ENCODE measurements at regions not wholly inside any gene's neighbourhood (a gene's known extent, or its start where the extent isn't known, plus 50 kb on each side); places are given as distances from the start of the nearest gene placed in this dataset.

- no peak for DNase-seq
Measured at GRCh38 chr6:169853196-169854082, 102.0 kb downstream of the ERMARD start.

DNA sequence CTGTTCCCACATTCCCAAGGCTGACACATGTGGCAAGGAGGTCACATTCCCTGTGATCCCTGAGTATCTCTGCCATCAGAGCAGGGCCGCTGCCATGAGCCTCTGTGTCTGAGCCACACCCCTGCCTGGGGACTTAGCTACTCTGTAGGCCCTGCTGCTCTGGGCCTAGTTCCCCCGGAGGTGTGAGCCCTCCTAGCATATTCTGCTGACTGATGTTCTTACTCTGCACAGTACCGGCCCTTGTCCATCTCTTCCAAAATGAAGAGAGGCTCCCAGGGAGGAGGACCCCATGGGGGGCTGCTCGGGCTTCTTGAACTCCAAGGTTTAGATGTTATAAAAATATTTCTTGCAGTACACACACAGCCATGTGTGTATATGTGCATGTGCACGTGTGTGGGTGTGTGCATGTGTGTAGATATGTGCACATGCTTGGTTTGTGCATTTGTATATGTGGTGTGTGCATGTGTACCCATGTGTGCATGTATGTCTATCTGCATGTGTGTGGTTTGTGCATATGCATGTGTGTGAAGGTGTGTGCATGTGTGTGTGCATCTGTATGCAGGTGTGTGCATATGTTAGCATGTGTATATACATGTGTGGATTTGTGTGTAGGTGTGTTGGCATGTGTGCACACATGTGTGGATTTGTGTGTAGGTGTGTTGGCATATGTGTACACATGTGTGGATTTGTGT lies 101.2 kb downstream of the ERMARD start:
- DNase-seq: no peak

GRCh38 chr6:169851641-169852503 lies 100.5 kb downstream of the ERMARD start:
- peak in 1 of 2 experiments; percentile 23 for DNase-seq

DNA sequence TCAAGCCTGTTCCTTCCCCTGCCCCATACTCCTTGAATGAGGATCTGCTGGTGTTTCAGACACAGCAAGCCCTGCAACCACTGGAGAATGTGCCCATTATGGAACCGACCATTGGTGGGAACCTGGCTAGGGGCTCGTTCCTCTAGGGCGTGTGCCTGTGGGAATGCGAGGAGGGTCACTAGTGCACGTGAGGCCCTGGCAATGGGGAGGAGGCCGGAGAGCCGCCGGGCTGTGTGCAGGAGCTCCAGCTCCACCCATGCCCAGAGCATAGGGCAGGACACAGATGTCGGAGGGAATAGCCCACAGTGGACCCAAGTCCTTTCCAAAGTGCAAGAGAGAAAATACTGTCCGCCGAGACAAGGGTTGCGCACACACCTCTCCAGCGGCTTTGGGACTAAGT lies 99.3 kb downstream of the ERMARD start:
- DNase-seq: no peak

DNA sequence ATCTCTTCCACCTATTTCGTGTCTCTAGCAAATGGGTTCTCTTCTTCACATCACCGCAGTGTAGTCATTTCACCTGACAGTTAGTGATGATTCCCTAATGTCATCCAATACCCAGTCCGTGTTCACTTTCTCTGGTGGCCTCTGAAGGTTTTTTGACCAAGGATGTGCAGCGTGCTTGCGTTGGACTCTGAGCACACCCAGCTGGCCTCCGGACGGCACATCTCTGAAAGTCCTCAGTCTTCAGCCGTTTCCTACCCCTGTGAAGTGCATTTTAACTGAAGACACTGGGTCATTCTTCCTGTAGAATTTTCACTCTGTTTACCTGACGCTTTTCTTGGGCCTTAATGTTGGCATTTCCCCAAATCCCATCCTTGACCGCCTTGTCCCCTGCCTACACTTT lies 98.7 kb downstream of the ERMARD start:
- no peak for DNase-seq

- no peak for DNase-seq
Measured at GRCh38 chr6:169849396-169849795, 98.0 kb downstream of the ERMARD start.

- no peak for DNase-seq
Measured at GRCh38 chr6:169848946-169849345, 97.5 kb downstream of the ERMARD start.

DNA sequence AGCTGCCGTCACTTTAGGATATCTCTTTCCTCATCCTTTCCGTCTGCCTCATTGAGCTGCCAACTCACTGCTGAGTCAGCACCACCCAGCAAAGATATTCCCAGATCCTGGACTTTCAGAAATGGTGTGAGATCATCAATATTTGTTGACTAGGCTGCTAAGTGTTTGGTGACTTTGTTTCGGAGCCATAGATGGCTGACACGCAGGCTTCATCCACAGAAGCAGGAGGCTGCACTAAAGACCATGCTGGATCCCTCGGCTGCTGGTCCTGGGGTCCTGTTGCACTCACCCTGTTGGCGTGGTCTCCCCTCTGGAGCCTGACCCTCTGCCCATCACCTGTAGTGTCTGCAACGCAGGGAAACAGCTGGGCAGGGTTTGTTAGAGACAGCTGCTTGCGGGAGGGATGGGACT lies 96.5 kb downstream of the ERMARD start:
- DNase-seq: no peak

DNA sequence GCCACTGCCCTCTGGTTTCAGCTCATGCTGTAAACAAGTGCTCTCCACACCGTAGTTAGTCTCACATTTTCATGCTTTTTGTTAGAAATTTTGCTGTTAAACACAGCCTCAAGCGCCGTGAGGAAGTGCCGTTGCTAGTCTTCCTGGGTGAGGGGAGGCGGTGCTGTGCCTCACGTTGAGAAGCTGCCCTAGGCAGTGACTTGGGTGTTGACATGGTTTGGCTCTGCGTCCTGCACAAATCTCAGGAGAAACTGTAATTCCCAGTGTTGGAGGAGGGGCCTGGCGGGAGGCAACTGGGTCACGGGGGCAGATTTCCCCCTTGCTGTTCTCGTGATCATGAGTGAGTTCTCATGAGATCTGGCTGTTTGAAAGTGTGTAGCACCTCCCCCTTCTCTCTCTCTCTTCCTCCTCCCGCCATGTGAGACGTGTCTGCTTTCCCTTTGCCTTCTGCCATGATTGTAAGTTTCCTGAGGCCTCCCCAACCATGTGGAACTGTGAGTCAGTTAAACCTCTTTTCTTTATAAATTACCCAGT lies 95.8 kb downstream of the ERMARD start:
- DNase-seq: no peak

GRCh38 chr6:169846286-169847056 lies 95.0 kb downstream of the ERMARD start:
- DNase-seq: no peak

- no peak for DNase-seq
Measured at GRCh38 chr6:169845426-169846285, 94.2 kb downstream of the ERMARD start.

DNA sequence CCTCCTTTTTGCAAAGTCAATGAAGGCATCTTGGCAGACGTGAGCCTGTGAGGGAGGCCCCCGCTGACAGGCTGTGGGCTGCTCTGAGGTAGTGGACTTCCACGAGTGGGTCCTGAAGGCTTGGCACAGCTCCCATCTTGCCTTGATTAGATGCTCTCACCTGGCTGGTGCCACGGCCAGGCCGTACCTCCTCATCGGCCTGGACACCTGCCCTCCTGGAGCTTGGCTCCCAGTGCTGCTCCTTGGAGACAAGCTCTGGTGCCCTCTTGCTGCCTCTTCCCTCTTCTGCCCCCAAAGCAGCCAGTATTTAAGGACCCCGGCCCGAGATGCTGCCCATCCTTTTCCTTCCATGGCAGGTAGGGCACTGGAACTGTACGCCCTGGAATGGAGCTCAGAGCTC lies 93.5 kb downstream of the ERMARD start:
- DNase-seq: no peak

GRCh38 chr6:169843991-169844390 lies 92.6 kb downstream of the ERMARD start:
- no peak for DNase-seq

DNA sequence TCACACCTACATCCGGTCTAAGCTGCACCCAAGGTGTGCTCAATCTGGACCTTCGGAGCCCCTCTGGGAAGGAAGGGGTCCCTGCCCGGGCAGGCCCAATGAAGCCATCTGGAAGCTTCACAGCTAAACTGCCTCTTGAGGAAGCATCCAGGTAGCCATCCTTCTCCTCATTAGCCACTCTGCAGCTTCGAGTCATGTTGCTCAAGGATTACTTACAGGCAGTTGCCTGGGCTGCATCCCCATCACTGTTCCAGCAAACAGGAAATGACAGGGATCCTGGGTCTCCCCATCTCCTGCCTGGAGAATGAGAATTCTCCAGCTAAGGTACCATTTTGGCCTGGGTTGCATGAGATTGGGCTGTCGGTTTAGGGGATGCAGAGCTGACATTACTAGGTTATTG lies 91.7 kb downstream of the ERMARD start:
- DNase-seq: no peak

- no peak for DNase-seq
Measured at GRCh38 chr6:169841907-169842606, 90.6 kb downstream of the ERMARD start.

DNA sequence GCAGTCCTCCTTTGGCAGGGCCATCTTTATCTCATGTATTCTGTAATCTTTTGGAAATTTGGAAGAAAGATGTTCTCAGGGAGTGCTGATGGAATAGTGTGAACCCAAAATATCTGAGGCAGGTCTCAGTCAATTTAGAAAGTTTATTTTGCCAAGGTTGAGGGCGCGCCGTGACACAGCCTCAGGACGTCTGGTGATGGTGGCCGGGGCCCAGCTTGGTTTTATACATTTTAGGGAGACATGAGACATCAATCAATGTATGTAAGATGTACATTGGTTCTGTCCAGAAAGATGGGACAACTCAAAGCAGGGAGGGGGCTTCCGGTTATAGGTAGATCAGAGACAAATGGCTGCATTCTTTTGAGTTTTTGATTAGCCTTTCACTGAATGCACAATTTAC lies 89.8 kb downstream of the ERMARD start:
- DNase-seq: no peak

GRCh38 chr6:169839898-169840631 lies 88.6 kb downstream of the ERMARD start:
- DNase-seq: no peak

GRCh38 chr6:169839493-169839892 lies 88.1 kb downstream of the ERMARD start:
- no peak for DNase-seq

GRCh38 chr6:169839029-169839481 lies 87.6 kb downstream of the ERMARD start:
- no peak for DNase-seq

All from SHP77 (cell line).